COLO829 (cell line): ENCODE measurements at regions not wholly inside any gene's neighbourhood (a gene's known extent, or its start where the extent isn't known, plus 50 kb on each side); places are given as distances from the start of the nearest gene placed in this dataset.
"Not testable (repeated sequence)": the region's sequence is repeated elsewhere in the genome, so short reads cannot be mapped to it uniquely, and the experiment has no call there.

Experiments
- DNase-seq: peaks from one replicate; pipeline ENCODE4 v3.0.0; 2012; ENCODE audit warnings: low spot score

GRCh38 chr6:6483168-6483567, 105.4 kb upstream of the LY86 start:
- DNase-seq, result no peak

DNA sequence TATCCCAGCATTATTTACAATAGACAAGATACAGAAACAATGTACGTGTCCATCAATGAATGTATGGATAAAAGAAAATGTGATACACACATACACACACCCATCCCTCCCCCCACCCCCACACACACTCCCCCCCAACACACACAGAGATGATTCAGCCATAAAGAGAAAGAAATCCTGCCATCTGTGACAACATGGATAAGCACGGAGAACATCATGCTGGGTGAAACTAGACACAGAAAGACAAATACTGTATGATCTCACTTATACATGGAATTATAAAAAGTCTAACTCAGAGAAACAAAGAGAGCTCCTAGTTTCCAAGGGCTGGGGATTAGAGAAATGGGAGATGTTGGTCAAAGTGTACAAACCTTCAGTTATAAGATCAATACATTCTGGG, 104.8 kb upstream of the LY86 start:
- no peak for DNase-seq

DNA sequence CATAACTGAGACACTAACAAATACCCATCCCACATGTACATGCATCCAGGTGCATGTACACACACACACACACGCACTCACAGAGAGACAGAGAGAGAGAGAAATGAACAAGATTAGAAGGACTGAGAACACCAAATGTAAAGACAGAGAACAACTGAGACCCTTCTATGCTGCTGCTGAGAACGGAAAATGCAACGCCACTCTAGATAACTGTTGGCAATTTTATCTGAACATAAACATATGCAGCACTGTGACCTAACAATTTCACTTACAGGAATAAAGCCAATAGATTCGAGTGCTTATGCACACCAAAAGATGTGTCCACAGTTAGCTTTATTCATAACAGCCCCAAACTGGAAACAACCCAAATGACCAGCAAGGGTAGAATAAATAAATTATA, 103.8 kb upstream of the LY86 start:
- DNase-seq, result no peak

GRCh38 chr6:6486595-6486994, 101.9 kb upstream of the LY86 start:
- no peak for DNase-seq

GRCh38 chr6:6491761-6492160, 96.8 kb upstream of the LY86 start:
- no peak for DNase-seq

GRCh38 chr6:6492675-6493074, 95.8 kb upstream of the LY86 start:
- no peak for DNase-seq

DNA sequence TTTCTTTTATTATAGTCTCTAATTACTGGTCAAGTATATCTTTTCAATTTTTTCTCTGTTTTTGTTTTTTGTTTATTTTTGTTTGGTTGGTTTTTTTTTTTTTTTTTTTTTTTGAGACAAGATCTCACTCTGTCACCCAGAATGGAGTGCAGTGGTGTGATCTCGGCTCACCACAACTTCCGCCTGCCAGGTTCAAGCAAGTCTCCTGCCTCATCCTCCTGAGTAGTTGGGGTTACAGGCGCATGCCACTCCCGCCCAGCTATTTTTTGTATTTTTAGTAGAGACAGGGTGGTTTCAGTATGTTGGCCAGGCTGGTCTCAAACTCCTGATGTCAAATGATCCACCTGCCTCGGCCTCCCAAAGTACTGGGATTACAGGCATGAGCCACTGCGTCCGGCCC, 94.4 kb upstream of the LY86 start:
- DNase-seq, result not testable (repeated sequence)

DNA sequence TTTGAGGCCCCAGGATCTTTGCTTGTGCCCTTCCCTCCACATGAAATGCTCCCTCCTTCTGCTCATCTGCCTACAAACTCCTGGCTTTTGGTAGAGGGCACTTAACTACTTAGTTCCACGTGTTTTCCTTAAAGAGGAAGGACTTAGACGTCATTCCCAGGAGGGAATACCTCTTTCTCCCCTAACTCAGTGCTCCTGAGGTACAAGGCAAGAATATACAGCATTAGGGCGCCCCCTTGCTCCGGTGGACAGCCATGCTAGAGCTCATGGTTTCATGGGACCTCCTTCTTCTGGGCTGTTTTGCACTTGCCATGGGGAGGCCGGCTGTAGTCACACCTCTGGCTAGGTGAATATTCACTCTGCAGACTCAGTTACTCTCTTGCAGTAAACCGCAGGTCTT, 93.8 kb upstream of the LY86 start:
- peak; percentile 13 for DNase-seq

GRCh38 chr6:6495851-6496250, 92.7 kb upstream of the LY86 start:
- no peak for DNase-seq

GRCh38 chr6:6497541-6497940, 91.0 kb upstream of the LY86 start:
- DNase-seq, result no peak

GRCh38 chr6:6497976-6498375, 90.5 kb upstream of the LY86 start:
- DNase-seq, result no peak

DNA sequence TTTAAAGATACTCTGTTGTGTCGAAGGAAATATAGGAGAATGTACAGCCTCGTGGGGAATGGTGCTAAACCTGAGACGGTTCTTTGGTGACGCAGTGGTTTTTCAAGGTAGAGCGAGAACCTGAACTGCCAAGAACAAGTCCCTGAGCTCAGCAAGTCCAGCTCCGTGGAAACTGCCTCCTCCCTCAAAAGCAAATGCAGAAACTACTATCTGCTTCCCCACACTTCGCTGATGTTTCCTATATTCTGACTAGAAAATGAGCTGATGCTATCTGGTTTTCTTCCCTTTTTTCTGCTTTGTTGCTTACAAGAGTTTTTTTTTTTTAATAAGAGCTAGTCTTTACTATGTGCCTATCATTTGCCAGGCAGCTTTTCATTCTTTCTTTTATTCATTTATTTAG, 85.3 kb upstream of the LY86 start:
- no peak for DNase-seq

DNA sequence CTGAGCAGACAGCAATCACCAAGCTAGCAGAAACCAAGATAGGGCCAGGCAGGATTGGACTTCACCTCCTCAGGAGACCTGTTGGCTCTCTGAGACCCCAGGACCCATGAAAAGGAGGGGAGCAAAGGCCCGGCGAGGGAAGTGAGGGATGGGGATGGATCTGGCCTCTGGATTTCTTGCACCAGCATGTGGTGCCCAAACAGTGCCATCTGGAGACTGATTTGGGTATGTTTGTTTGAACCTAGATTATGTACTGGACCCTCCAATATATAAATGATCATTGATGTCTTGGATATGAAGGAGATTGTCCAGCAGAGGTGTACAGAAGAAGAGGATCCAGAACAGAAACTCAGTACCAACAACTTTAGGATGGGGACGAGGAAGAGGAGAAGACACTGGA, 83.4 kb upstream of the LY86 start:
- DNase-seq, result no peak

DNA sequence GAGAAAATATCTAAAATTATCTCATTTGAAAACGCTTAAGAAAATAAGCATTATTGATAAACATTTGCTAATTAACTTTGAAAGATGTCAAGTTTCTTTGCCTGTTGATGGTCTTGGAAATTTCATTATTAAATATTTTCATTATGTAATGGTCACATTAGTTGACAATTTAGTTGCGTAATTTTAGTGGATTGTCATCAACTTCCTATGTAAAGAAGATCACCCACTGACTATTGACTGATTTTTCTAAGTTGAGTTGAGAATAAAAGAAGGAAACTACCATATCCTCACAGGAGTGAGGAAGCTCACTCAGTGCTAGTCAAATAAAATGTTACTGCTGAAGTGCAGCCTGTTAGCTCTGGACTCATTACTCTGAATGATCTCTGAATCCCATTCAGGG, 79.9 kb upstream of the LY86 start:
- DNase-seq, result no peak

DNA sequence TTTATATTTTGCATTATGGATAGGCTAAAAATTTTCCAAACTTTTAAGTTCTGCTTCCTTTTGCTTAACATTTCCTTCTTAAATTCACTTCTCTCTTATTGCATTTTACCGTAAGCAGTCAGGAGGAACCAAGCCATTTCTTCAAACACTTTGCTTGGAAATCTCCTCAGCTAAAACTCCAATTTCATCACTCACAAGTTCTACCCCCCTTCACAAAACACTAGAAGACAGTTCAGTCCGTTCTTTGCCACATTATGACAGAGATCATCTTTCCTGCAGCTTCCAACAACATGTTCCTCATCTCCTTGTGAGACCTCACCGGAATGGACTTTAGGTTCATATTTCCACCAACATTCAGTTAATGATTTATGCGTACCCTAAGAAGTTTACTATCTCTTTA, 79.2 kb upstream of the LY86 start:
- DNase-seq, result no peak

DNA sequence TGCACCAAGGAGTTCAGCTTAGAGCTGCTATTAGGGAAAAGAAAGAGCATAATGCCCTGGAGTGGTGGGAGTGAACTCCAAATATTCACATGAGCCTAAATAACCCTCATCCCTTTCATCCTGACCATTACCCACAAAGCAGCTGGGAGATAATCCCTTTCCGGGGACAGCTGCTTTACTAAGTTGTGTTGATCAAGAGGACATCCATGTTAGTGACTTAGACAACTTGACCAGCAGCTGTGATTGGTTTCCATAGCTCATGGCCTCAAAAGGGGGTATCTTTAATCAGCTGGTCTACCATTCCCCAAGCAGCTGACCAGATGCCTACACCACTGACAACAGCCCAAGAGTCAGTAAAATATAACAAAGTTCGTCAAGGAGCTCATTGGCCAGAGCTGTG, 75.8 kb upstream of the LY86 start:
- no peak for DNase-seq

GRCh38 chr6:6515691-6516607, 72.6 kb upstream of the LY86 start:
- DNase-seq, result no peak

- no peak for DNase-seq
Measured at GRCh38 chr6:6516666-6517458, 71.7 kb upstream of the LY86 start.

DNA sequence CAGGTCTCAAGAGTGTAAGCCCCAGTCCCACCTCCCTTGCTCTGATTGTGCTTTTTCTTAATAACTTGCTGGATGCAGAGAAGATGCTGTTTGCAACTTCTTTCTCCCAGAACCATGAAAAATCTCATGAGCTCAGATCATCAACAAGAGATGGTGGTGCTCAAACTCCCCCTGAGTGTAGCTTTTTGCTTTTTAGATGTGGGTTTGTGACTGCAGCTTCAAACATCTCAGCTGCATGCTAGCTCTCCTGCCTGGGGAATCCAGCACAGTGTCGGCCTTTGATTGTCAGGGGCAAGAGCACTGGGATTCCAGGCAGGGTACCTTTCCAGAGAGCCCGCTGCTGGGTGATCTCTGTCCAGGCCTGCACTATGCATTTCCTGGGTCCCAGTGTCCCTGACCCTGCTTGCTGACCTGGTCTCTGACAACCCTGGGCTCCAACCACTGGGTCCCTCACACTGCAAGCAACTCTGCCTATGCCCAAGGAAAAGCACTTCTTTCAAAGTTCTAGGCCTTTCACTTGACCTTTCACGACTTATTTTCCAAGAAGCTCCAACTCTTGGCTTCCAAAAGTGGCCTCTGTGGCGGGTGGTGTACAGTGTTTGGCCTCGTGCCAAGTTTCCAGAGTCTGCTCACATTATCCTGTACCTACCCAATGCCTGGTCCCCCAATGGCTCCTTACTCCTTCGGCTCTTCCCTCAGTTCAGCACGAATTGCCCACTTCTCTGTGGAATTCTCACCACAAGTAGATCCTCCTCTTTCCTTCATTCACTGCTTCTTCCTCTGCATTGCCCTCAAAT, 69.7 kb upstream of the LY86 start:
- no peak for DNase-seq

DNA sequence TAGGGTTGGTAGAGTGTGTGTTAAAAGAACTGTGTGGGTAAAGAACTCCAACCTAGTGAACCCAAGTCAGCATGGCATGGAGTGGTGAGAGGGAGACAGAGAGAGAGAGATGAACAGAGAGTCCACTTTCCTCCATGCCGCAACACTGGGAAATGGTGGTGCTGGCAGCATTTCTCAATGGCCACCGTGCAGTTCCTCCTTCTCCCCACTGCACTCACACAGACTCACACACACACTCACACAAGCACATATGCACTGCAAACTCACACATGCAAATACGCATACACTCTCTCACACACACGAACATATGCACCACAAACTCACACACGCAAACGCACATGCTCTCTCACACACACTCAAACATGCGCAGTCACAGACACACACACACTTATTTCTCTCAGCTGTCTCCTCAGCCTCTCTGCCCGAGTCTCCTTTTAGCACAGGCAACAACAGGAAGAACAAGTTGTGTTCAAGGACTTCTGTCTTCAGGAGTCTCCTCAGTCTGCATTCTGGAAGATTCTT, 66.5 kb upstream of the LY86 start:
- no peak for DNase-seq

DNA sequence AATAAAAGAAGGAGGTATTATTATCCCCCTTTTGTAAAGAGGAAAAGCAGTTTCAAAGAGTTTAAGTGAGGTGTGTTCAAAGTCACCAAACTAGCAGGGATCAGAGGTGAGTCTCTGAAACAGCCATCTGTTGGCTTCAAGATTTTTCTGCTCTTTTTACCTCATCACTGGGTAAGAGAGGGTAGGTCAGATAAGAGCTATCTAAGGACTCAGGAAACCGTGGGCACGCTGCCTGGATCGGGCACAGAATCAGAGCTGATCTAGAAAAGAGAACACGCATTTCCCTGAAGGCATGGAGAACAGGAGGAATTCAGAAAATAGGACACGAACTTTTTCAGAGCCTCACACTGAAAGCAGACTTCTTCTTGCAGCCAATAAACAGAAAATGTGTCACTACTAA, 65.8 kb upstream of the LY86 start:
- no peak for DNase-seq

DNA sequence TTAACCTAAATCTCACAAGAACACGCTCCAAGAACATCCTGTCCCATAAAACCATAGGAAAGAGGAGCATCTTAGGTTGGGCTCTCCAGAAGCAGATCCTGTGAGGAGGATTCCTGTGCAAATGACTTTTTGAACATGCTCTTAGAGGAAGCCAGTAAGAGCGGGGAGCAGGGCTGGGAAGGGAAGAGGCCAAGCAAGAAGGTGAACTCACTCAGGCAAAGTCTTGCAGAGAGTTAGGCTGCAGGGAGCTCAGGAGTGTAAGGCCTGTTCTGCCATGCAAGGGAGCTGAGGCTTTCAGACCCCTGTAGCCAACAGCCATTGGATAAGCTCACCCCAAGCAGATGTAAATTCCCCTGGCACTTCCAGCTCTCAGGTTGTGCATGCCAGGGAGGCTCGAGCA, 63.6 kb upstream of the LY86 start:
- DNase-seq, result no peak
